HEK293 (cell line): ENCODE measurements at regions not wholly inside any gene's neighbourhood (a gene's known extent, or its start where the extent isn't known, plus 50 kb on each side); places are given as distances from the start of the nearest gene placed in this dataset.

Experiments
- CTCF ChIA-PET: fragments of 350-600 bp; formaldehyde crosslinking; extraction: SDS; loops from one replicate; lab custom pipeline; 2021; ENCODE audit warnings: antibody characterized with exemption; lab: Yijun Ruan, JAX
- POLR2A ChIA-PET: fragments of 300-600 bp; formaldehyde crosslinking; extraction: SDS; loops from one replicate; lab custom pipeline; 2020; ENCODE audit warnings: antibody characterized with exemption, inconsistent platforms; lab: Yijun Ruan, JAX
- H3K27ac ChIP-seq: fragments of 200-500 bp; sonication (Bioruptor generic); 2 replicates; pipeline ENCODE4 v1.5.1; 2014; ENCODE audit warnings: low read depth, low read length, control low read depth, inconsistent platforms; ENCODE audit errors: extremely low read depth
- H3K36me3 ChIP-seq, 2 experiments: fragments of 200-500 bp in 1 of 2; sonication (Bioruptor generic) in 1 of 2; 1 replicate in 1 of 2; 2 replicates in 1 of 2; pipeline ENCODE4 v1.5.1; 2014 to 2017; ENCODE audit warnings: inconsistent platforms in 2 of 2, low read length in 2 of 2; ENCODE audit not compliant: control insufficient read depth in 2 of 2, insufficient read depth in 1 of 2
- H3K4me1 ChIP-seq: fragments of 200-500 bp; sonication (Bioruptor generic); 2 replicates; pipeline ENCODE4 v1.5.1; 2014; ENCODE audit warnings: mild to moderate bottlenecking, low read length, inconsistent platforms; ENCODE audit not compliant: control insufficient read depth, insufficient read depth
- H3K4me3 ChIP-seq: 2 replicates; pipeline ENCODE4 v1.5.1; 2011; ENCODE audit warnings: low read depth, mild to moderate bottlenecking, control low read depth, low read length, moderate library complexity
- H3K9me3 ChIP-seq: fragments of 200-500 bp; sonication (Bioruptor generic); 2 replicates; pipeline ENCODE4 v1.5.1; 2014; ENCODE audit warnings: low read depth, low read length, inconsistent platforms; ENCODE audit not compliant: control insufficient read depth, insufficient read depth
- GLIS1 ChIP-seq: fragments of 450-650 bp; formaldehyde crosslinking; IDR thresholded peaks from 2 replicates; pipeline ENCODE4 v1.5.1; 2016; ENCODE audit warnings: missing biosample characterization, missing genetic modification characterization
- KLF10 ChIP-seq: fragments of 450-650 bp; IDR thresholded peaks from 2 replicates; pipeline ENCODE4 v1.5.1; 2018; ENCODE audit warnings: missing biosample characterization, mild to moderate bottlenecking, missing genetic modification characterization
- KLF9 ChIP-seq: fragments of 450-650 bp; formaldehyde crosslinking; IDR thresholded peaks from 2 replicates; pipeline ENCODE4 v1.5.1; 2016; ENCODE audit warnings: missing biosample characterization, missing genetic modification characterization, low read depth
- MEIS1 ChIP-seq: sonication (generic); formaldehyde crosslinking; IDR thresholded peaks from 2 replicates; pipeline ENCODE4 v1.8.1; 2022; ENCODE audit warnings: missing genetic modification reagents, mild to moderate bottlenecking, borderline replicate concordance
- PRDM4 ChIP-seq: fragments of 450-650 bp; formaldehyde crosslinking; IDR thresholded peaks from 2 replicates; pipeline ENCODE4 v1.5.1; 2017; ENCODE audit warnings: missing biosample characterization, missing genetic modification characterization
- ZNF133 ChIP-seq: fragments of 450-650 bp; formaldehyde crosslinking; IDR thresholded peaks from 2 replicates; pipeline ENCODE4 v1.5.1; 2016; ENCODE audit warnings: missing biosample characterization, missing genetic modification characterization
- ZNF157 ChIP-seq: fragments of 450-650 bp; formaldehyde crosslinking; IDR thresholded peaks from 2 replicates; pipeline ENCODE4 v1.5.1; 2016; ENCODE audit warnings: missing biosample characterization, missing genetic modification characterization
- ZNF19 ChIP-seq: fragments of 450-650 bp; formaldehyde crosslinking; IDR thresholded peaks from 2 replicates; pipeline ENCODE4; 2016; ENCODE audit warnings: missing biosample characterization, missing genetic modification characterization, low read depth
- ZNF302 ChIP-seq: fragments of 450-650 bp; formaldehyde crosslinking; IDR thresholded peaks from 2 replicates; pipeline ENCODE4 v1.5.1; 2016; ENCODE audit warnings: missing biosample characterization, missing genetic modification characterization, low read depth
- ZNF350 ChIP-seq: fragments of 450-650 bp; formaldehyde crosslinking; IDR thresholded peaks from 2 replicates; pipeline ENCODE4 v1.5.0; 2017; ENCODE audit warnings: missing biosample characterization, mild to moderate bottlenecking, missing genetic modification characterization
- ZNF404 ChIP-seq: fragments of 450-650 bp; formaldehyde crosslinking; IDR thresholded peaks from 2 replicates; pipeline ENCODE4 v1.5.1; 2017; ENCODE audit warnings: missing biosample characterization, missing genetic modification characterization
- ZNF510 ChIP-seq: fragments of 450-650 bp; formaldehyde crosslinking; IDR thresholded peaks from 2 replicates; pipeline ENCODE4 v1.5.1; 2018; ENCODE audit warnings: mild to moderate bottlenecking, missing genetic modification characterization, missing biosample characterization; ENCODE audit not compliant: insufficient replicate concordance
- ZNF610 ChIP-seq: fragments of 450-650 bp; formaldehyde crosslinking; IDR thresholded peaks from 2 replicates; pipeline ENCODE4 v1.5.1; 2016; ENCODE audit warnings: missing biosample characterization, missing genetic modification characterization, borderline replicate concordance
- ZNF670 ChIP-seq: fragments of 450-650 bp; formaldehyde crosslinking; IDR thresholded peaks from 2 replicates; pipeline ENCODE4 v1.5.1; 2016; ENCODE audit warnings: missing biosample characterization, missing genetic modification characterization, low read depth
- ZNF747 ChIP-seq: fragments of 450-650 bp; formaldehyde crosslinking; IDR thresholded peaks from 2 replicates; pipeline ENCODE4 v1.5.1; 2016; ENCODE audit warnings: missing biosample characterization, missing genetic modification characterization
- TF ChIP-seq, protein P1 (sequence below): fragments of 450-650 bp; formaldehyde crosslinking; IDR thresholded peaks from 2 replicates; pipeline ENCODE4 v1.5.1; 2016; ENCODE audit warnings: missing biosample characterization, missing genetic modification characterization, low read depth
- TF ChIP-seq, protein P2 (sequence below): fragments of 450-650 bp; formaldehyde crosslinking; IDR thresholded peaks from 2 replicates; pipeline ENCODE4 v1.5.1; 2016; ENCODE audit warnings: missing biosample characterization, missing genetic modification characterization
- TF ChIP-seq, protein P3 (sequence below): fragments of 450-650 bp; formaldehyde crosslinking; IDR thresholded peaks from 2 replicates; pipeline ENCODE4 v1.5.1; 2016; ENCODE audit warnings: missing biosample characterization, missing genetic modification characterization

- TF ChIP-seq, protein P1, sequence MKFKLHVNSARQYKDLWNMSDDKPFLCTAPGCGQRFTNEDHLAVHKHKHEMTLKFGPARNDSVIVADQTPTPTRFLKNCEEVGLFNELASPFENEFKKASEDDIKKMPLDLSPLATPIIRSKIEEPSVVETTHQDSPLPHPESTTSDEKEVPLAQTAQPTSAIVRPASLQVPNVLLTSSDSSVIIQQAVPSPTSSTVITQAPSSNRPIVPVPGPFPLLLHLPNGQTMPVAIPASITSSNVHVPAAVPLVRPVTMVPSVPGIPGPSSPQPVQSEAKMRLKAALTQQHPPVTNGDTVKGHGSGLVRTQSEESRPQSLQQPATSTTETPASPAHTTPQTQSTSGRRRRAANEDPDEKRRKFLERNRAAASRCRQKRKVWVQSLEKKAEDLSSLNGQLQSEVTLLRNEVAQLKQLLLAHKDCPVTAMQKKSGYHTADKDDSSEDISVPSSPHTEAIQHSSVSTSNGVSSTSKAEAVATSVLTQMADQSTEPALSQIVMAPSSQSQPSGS = no peak
- TF ChIP-seq ZNF610 (no peak), ZNF510 (tag by site-specific recombination) (no peak)
Observed at GRCh38 chr21:28655471-28655870, 337.2 kb downstream of the LTN1 start (continued).

GRCh38 chr21:28654406-28654805, 338.3 kb downstream of the LTN1 start:
- Histone ChIP-seq H3K9me3 (no peaks in the 10 kb centered on the region), H3K36me3 (no peaks in the 10 kb centered on the region), H3K4me3 (no peak overlapping the region), H3K27ac (no peak overlapping the region), H3K4me1 (no peaks in the 10 kb centered on the region)
- POLR2A ChIA-PET = no interaction called here
- CTCF ChIA-PET = interaction anchor here (0.6 to 2.0 kb wide), 3 partner anchors 91 to 358 kb away, joined by 3 to 6 read pairs (median 3); no protein-coding TSS in a partner anchor
- no peak for TF ChIP-seq ZNF133 (tag by site-specific recombination)
- no peak for TF ChIP-seq ZNF404 (tag by site-specific recombination)
- no peak for TF ChIP-seq KLF10 (tag by site-specific recombination)
- no peak for TF ChIP-seq ZNF19
- TF ChIP-seq GLIS1 (tag by site-specific recombination) = no peak
- TF ChIP-seq KLF9 (tag by site-specific recombination) = no peak
- no peak for TF ChIP-seq ZNF670
- TF ChIP-seq, protein P2, sequence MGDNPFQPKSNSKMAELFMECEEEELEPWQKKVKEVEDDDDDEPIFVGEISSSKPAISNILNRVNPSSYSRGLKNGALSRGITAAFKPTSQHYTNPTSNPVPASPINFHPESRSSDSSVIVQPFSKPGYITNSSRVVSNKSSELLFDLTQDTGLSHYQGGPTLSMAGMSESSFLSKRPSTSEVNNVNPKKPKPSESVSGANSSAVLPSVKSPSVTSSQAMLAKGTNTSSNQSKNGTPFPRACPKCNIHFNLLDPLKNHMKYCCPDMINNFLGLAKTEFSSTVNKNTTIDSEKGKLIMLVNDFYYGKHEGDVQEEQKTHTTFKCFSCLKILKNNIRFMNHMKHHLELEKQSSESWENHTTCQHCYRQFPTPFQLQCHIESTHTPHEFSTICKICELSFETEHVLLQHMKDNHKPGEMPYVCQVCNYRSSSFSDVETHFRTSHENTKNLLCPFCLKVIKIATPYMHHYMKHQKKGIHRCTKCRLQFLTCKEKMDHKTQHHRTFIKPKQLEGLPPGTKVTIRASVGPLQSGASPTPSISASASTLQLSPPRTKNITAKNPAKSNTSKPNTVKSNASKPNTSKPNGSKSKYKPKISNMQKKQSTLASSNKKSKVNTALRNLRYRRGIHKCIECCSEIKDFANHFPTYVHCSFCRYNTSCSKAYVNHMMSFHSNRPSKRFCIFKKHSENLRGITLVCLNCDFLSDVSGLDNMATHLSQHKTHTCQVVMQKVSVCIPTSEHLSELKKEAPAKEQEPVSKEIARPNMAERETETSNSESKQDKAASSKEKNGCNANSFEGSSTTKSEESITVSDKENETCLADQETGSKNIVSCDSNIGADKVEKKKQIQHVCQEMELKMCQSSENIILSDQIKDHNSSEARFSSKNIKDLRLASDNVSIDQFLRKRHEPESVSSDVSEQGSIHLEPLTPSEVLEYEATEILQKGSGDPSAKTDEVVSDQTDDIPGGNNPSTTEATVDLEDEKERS (tag by site-specific recombination) = no peak
- TF ChIP-seq PRDM4 = no peak
- TF ChIP-seq ZNF302 = no peak
- no peak for TF ChIP-seq MEIS1 (CRISPR knock-in tag)
- TF ChIP-seq ZNF350 = no peak
- TF ChIP-seq, protein P3, sequence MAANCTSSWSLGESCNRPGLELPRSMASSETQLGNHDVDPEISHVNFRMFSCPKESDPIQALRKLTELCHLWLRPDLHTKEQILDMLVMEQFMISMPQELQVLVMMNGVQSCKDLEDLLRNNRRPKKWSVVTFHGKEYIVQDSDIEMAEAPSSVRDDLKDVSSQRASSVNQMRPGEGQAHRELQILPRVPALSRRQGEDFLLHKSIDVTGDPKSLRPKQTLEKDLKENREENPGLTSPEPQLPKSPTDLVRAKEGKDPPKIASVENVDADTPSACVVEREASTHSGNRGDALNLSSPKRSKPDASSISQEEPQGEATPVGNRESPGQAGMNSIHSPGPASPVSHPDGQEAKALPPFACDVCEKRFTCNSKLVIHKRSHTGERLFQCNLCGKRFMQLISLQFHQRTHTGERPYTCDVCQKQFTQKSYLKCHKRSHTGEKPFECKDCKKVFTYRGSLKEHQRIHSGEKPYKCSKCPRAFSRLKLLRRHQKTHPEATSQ = no peak
- TF ChIP-seq ZNF510 (tag by site-specific recombination) = no peak
- TF ChIP-seq, protein P1 = no peak
- no peak for TF ChIP-seq ZNF157
- no peak for TF ChIP-seq ZNF747
